GM06990 (cell line): ENCODE measurements at regions not wholly inside any gene's neighbourhood (a gene's known extent, or its start where the extent isn't known, plus 50 kb on each side); places are given as distances from the start of the nearest gene placed in this dataset.
A peak's percentile ranks its signal among the peaks of the same experiment; 100 is the strongest.

Experiments
- DNase-seq: peaks from one replicate; pipeline ENCODE4 v3.0.0-alpha.2; 2011; ENCODE audit not compliant: insufficient read length; ENCODE audit errors: extremely low read depth
- H3K27me3 ChIP-seq: replicated peaks from 2 replicates; pipeline ENCODE4 v1.6.0; 2011; ENCODE audit warnings: low read length; ENCODE audit not compliant: control insufficient read depth, insufficient read depth
- H3K36me3 ChIP-seq: 2 replicates; pipeline ENCODE4 v1.5.1; 2011; ENCODE audit warnings: low read length; ENCODE audit not compliant: control insufficient read depth, insufficient read depth
- H3K4me3 ChIP-seq: replicated peaks from 2 replicates; pipeline ENCODE4 v1.5.1; 2011; ENCODE audit warnings: low read depth, mild to moderate bottlenecking, control low read depth, low read length
- TF ChIP-seq, protein P1 (sequence below): IDR thresholded peaks from 2 replicates; pipeline ENCODE4 v1.5.1; 2011; ENCODE audit warnings: low read length, control low read depth, mild to moderate bottlenecking, inconsistent platforms; ENCODE audit not compliant: insufficient read depth, poor library complexity, severe bottlenecking

- TF ChIP-seq, protein P1, sequence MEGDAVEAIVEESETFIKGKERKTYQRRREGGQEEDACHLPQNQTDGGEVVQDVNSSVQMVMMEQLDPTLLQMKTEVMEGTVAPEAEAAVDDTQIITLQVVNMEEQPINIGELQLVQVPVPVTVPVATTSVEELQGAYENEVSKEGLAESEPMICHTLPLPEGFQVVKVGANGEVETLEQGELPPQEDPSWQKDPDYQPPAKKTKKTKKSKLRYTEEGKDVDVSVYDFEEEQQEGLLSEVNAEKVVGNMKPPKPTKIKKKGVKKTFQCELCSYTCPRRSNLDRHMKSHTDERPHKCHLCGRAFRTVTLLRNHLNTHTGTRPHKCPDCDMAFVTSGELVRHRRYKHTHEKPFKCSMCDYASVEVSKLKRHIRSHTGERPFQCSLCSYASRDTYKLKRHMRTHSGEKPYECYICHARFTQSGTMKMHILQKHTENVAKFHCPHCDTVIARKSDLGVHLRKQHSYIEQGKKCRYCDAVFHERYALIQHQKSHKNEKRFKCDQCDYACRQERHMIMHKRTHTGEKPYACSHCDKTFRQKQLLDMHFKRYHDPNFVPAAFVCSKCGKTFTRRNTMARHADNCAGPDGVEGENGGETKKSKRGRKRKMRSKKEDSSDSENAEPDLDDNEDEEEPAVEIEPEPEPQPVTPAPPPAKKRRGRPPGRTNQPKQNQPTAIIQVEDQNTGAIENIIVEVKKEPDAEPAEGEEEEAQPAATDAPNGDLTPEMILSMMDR = no peak
- H3K36me3 ChIP-seq = no peaks in the 10 kb centered on the region
- no peak for DNase-seq
- no peak overlapping the region for H3K4me3 ChIP-seq
- H3K27me3 ChIP-seq = peaks cover 1% of the 10 kb centered on the region; the same call in 1 of the 2 replicates
These were observed 219.2 kb upstream of the MAP3K1 start for GRCh38 chr5:56596155-56596554.

- DNase-seq = no peak
- Histone ChIP-seq H3K36me3 (no peaks in the 10 kb centered on the region), H3K4me3 (no peak overlapping the region), H3K27me3 (peaks cover 1% of the 10 kb centered on the region; the same call in 1 of the 2 replicates)
- TF ChIP-seq, protein P1 = no peak
These were observed 219.8 kb upstream of the MAP3K1 start for GRCh38 chr5:56595566-56595965.

DNA sequence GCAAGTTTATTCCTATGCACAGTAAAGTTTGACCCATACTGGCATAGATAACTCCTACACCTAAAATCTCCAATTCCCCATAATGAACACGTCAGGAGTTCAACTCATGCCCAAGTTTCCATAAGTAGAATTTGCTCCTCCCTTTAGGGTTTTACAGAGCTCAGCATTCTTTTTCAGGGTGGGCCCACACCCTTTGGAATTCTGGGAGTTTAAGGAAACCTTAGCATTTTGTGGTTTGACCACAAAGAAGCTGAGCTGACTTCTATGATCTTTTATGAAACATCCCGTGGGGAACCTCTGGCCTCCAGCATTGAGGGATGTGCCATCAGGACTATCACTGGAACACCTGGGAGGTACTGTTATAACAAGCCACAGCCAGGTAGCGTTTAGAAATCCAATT lies 220.6 kb upstream of the MAP3K1 start:
- TF ChIP-seq, protein P1 = no peak
- H3K36me3 ChIP-seq = no peaks in the 10 kb centered on the region
- no peak for DNase-seq
- H3K27me3 ChIP-seq = peaks cover 1% of the 10 kb centered on the region; the same call in 1 of the 2 replicates
- H3K4me3 ChIP-seq = no peak overlapping the region

GRCh38 chr5:56591081-56591480 lies 224.3 kb upstream of the MAP3K1 start:
- TF ChIP-seq, protein P1 = no peak
- H3K36me3 ChIP-seq = no peaks in the 10 kb centered on the region
- no peak overlapping the region for H3K4me3 ChIP-seq
- DNase-seq = no peak
- peaks cover 1% of the 10 kb centered on the region; the same call in 1 of the 2 replicates for H3K27me3 ChIP-seq

- TF ChIP-seq, protein P1 = no peak
- no peak for DNase-seq
- peak overlapping the region; percentile 19; the same call in 1 of the 2 replicates for H3K4me3 ChIP-seq
These were observed 225.9 kb upstream of the MAP3K1 start for GRCh38 chr5:56589481-56589860.

More at GRCh38 chr5:56589481-56589860, 225.9 kb upstream of the MAP3K1 start:
- H3K36me3 ChIP-seq = no peaks in the 10 kb centered on the region
- H3K27me3 ChIP-seq = no peaks in the 10 kb centered on the region
